ENCODE measurements at regions not wholly inside any gene's neighbourhood (a gene's known extent, or its start where the extent isn't known, plus 50 kb on each side); places are given as distances from the start of the nearest gene placed in this dataset.

DNA sequence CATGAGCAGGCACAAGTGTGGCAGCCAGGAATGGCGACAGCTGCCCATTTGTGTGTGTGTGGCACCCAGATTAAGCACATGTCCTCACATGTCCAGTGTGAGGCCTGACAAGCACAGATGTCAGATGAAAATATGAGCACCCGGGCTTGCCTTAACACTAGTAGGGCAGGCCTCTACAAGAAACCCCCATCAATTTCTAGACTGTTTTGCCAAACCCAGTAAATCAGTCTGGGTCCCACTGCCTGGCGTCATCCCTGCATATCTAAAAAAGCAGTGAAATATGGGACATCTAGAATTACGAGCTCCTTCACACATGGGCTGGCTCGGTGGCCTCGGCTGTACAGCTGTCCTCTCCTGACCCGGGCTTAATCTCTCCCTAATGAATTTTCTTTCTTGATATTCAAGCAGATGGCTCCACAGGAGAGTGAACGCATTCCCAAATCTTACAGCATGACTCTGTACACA, 432.7 kb downstream of the FOXO1 start:
- DNase-seq = no peak

- no peak for DNase-seq
Measured at GRCh38 chr13:40235160-40235796, 431.2 kb downstream of the FOXO1 start.

GRCh38 chr13:40236566-40237168, 429.8 kb downstream of the FOXO1 start:
- DNase-seq = no peak

GRCh38 chr13:40238761-40239160, 427.7 kb downstream of the FOXO1 start:
- no peak for DNase-seq

GRCh38 chr13:40240293-40240692, 426.1 kb downstream of the FOXO1 start:
- DNase-seq = no peak

DNA sequence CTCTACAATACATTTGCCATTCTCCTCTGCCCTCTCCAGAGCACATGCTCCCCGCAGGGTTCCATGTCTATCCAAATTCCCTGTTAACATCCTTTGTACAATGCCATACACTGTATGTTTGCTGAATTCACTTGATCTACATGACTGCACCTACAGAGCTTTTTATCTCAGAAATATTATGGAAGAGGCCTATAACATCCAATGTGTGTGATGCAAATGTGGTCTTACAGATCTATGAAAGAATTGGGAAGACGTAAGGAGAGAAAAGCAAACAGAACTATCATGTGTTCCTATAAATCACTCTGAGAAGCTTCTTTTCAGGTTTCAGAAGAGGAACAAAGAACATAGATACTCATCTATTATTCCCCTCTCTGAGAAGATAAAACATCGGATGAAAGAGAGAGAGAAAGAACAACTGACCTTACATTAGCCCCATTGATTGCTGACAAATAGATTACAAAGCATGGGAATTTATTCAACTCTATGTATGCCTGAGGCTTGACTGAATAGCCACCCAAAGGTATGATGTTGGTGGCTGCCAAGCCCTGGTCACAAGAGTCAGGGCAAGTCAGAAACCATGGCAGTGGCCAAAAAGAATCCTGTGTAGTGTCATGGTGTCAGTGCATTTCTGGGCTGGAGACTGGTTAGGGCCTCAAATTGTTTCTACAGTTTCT, 425.2 kb downstream of the FOXO1 start:
- DNase-seq = no peak

GRCh38 chr13:40243047-40243446, 423.4 kb downstream of the FOXO1 start:
- no peak for DNase-seq

- DNase-seq = no peak
Measured at GRCh38 chr13:40243982-40244381, 422.5 kb downstream of the FOXO1 start.

- DNase-seq = no peak
Measured at GRCh38 chr13:40245567-40245966, 420.9 kb downstream of the FOXO1 start.

DNA sequence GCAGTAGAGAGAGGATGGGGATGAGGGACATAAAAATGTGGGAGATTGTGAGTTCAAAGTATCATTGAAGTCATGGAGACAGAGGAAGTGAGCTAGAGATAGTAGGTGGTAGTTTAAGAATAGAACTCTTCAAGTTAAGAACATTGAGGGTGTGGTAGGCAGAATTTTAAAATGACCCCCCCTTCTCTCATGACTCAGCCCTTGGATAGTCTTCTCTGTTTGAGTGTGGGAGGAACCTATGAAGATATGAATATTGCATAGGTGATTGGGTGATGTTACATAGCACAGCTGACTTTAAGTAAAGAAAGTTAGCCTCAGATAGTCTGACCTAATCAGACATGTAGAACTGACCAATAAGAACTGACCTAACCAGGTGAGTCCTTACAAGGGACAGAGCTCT, 418.6 kb downstream of the FOXO1 start:
- DNase-seq = no peak

- DNase-seq = no peak
Measured at GRCh38 chr13:40251343-40252032, 415.0 kb downstream of the FOXO1 start.

GRCh38 chr13:40252241-40252640, 414.2 kb downstream of the FOXO1 start:
- DNase-seq = no peak

DNA sequence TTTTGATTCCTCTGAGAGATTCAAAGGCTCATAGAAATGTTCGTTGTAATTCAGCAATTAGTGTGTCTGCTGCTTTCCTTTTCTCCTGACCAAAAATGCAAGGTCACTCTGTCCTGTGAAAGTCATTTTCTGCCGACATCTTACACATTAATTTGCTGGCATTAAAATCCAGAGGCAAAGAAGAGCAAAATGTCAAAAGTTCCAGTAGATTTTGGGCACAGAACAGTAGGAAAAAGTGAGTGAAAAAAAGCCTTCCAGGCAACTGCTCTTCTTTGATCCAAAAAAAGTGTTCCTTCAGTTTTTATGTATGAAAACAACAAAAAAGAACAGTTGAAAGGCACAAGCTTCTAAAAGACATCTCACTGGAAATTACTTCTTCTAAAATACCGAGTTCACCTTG, 413.8 kb downstream of the FOXO1 start:
- no peak for DNase-seq

GRCh38 chr13:40254394-40254793, 412.0 kb downstream of the FOXO1 start:
- DNase-seq = no peak

- DNase-seq = no peak
Measured at GRCh38 chr13:40255551-40255950, 410.9 kb downstream of the FOXO1 start.

DNA sequence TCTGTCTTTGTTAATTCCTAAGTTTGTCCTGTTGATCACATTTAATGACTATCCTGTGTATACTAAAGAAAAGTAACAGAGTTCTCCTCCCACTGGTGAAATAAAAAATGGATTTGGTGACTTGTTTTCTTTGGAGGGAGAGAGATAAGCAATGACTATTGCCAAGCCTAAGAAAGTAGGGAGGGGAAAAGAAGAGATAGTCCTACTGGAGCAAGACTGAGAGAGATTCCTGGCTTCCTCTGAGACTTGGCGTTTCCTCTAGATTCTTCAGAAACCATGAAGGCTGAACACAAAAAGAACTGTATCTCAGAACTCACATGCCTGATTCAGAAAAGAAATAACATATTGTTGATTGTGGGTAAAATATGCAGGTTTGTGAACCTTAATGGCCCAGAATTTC, 406.5 kb downstream of the FOXO1 start:
- no peak for DNase-seq

GRCh38 chr13:40261336-40261735, 405.1 kb downstream of the FOXO1 start:
- no peak for DNase-seq

GRCh38 chr13:40261947-40262346, 404.5 kb downstream of the FOXO1 start:
- no peak for DNase-seq

DNA sequence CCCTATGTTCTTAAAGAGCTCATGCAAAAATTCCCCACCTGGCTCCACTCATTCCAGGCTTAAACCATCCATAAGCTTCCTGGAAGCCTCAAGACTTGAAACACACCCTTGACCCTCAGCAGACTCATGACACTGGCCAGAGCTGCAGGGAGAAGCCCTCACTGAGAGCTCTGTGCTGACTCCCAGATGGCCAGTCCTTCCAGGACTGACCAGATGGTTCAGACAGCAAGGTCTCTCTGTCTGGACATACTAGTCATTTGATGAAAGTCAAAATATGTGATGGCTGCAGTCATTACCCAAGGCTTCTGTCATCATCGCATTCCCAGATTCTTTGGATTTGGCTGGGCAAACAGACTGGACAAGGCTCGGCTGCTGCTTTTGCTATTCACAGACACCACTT, 397.4 kb downstream of the FOXO1 start:
- no peak for DNase-seq

DNA sequence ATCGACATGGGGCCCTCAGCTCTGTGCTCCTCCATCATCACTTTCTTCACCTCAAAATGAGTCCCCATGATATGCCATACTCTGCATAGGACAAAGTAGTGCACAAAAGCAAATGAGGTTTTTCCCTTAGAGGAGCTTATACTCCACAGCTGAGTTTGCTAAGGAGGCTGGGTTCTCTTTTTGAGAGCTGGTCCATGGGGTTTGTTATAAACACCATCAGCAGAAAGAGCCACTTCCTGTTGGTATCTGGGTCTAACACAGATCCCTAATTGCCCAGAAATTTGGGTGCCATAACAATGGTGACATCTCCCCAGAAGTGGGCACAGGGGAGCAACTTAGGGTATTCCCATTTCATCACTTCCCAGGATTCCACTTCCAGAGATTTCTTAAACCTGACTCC, 395.7 kb downstream of the FOXO1 start:
- no peak for DNase-seq

DNA sequence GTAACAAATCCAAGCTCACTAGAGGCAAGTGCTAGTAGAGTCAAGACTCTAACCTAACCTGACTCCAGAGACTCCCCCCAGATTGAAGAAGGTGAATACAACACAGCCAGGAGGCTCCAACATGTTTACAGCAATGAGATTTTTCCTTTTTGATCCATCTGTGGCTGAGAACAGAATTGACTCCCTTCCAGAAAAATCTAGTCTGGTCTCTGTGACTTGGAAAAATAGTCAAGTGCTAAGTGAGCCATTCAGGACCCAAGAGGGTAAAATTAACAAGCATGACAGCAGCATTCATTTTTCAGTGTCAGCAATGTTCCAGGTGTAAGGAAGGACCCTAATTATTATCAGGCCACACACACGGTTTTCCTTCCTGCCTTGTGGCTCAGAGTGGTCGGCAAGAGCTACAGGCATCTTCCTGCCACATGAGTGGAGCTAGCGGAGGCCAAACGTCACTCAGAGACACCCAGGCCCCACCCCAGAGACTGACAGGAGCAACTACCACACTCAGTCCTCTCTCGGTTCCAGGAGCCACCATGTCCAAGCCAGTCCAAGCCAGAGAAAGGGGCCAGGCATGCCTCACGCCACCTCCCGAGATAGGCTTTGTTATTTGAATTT, 395.1 kb downstream of the FOXO1 start:
- no peak for DNase-seq

GRCh38 chr13:40271931-40272775, 394.3 kb downstream of the FOXO1 start:
- peak; percentile 51 for DNase-seq

Measured in activated T-cell treated with anti-CD3 and anti-CD28 coated beads for 4 hours (primary cell).